ENCODE measurements at regions not wholly inside any gene's neighbourhood (a gene's known extent, or its start where the extent isn't known, plus 50 kb on each side); places are given as distances from the start of the nearest gene placed in this dataset.

DNA sequence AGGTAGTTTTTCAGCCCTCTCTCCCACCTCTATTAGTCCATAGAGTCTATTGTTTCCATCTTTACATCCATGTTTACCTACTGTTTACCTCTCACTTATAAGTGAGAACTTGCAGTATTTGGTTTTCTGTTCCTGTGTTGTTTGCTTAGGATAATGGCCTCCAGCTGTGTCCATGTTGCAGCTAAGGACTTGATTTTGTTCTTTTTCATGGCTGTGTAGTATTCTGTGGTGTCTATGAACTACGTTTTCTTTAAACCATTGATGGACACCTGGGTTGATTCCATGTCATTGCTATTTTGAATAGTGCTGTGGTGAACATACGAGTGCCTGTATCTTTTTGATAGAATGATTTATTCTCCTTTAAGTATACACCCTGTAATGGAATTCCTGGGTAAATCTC is 292.4 kb downstream of the PHF14 start:
- H3K36me3 Mint-ChIP-seq (ENCODE audit: low read depth): peaks cover 2% of the 10 kb centered on the region; the same call in 1 of the 3 replicates
- ATAC-seq: no peak
- Histone ChIP-seq H3K79me2 (replicated peaks; ENCODE audit: insufficient read depth) (no peaks in the 10 kb centered on the region), H3K27ac (ENCODE audit: low read depth) (no peak overlapping the region), H3K27me3 (ENCODE audit: insufficient read depth) (no peaks in the 10 kb centered on the region), H2AFZ (no peak overlapping the region), H3K4me1 (ENCODE audit: insufficient read depth) (no peaks in the 10 kb centered on the region), H3K36me3 (ENCODE audit: insufficient read depth) (no peaks in the 10 kb centered on the region), H3K4me2 (no peak overlapping the region), H3F3A (replicated peaks; ENCODE audit: low read depth) (no peaks in the 10 kb centered on the region), H3K4me3 (no peak overlapping the region), H3K9me2 (ENCODE audit: insufficient read depth) (0 out of 2 replicates have a peak, but pooled peaks cover 8% of the 10 kb centered on the region), H4K20me1 (replicated peaks; ENCODE audit: insufficient read depth) (no peaks in the 10 kb centered on the region)
- no peaks in the 10 kb centered on the region for H3K4me1 Mint-ChIP-seq
- peaks cover 1% of the 10 kb centered on the region for H3K27me3 Mint-ChIP-seq (ENCODE audit: insufficient read depth, low read depth, poor library complexity)
- no peak overlapping the region for H3K27ac Mint-ChIP-seq
- no peak overlapping the region for H3K4me3 Mint-ChIP-seq
- no peaks in the 10 kb centered on the region; the same call in 2 of the 3 replicates for H3K9me3 Mint-ChIP-seq
- DNase-seq (ENCODE audit: low spot score): no peak
- TF ChIP-seq ZNF114 (CRISPR knock-in tag; IDR thresholded peaks at IDR 0.05): no peak
- TF ChIP-seq, protein P1, sequence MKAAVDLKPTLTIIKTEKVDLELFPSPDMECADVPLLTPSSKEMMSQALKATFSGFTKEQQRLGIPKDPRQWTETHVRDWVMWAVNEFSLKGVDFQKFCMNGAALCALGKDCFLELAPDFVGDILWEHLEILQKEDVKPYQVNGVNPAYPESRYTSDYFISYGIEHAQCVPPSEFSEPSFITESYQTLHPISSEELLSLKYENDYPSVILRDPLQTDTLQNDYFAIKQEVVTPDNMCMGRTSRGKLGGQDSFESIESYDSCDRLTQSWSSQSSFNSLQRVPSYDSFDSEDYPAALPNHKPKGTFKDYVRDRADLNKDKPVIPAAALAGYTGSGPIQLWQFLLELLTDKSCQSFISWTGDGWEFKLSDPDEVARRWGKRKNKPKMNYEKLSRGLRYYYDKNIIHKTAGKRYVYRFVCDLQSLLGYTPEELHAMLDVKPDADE (IDR thresholded peaks at IDR 0.05): no peak
- TF ChIP-seq STAT1 (IDR thresholded peaks at IDR 0.05; ENCODE audit: unreplicated experiment): no peak
- TF ChIP-seq, protein P2, sequence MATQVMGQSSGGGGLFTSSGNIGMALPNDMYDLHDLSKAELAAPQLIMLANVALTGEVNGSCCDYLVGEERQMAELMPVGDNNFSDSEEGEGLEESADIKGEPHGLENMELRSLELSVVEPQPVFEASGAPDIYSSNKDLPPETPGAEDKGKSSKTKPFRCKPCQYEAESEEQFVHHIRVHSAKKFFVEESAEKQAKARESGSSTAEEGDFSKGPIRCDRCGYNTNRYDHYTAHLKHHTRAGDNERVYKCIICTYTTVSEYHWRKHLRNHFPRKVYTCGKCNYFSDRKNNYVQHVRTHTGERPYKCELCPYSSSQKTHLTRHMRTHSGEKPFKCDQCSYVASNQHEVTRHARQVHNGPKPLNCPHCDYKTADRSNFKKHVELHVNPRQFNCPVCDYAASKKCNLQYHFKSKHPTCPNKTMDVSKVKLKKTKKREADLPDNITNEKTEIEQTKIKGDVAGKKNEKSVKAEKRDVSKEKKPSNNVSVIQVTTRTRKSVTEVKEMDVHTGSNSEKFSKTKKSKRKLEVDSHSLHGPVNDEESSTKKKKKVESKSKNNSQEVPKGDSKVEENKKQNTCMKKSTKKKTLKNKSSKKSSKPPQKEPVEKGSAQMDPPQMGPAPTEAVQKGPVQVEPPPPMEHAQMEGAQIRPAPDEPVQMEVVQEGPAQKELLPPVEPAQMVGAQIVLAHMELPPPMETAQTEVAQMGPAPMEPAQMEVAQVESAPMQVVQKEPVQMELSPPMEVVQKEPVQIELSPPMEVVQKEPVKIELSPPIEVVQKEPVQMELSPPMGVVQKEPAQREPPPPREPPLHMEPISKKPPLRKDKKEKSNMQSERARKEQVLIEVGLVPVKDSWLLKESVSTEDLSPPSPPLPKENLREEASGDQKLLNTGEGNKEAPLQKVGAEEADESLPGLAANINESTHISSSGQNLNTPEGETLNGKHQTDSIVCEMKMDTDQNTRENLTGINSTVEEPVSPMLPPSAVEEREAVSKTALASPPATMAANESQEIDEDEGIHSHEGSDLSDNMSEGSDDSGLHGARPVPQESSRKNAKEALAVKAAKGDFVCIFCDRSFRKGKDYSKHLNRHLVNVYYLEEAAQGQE (IDR thresholded peaks at IDR 0.05; ENCODE audit: unreplicated experiment): no peak
- TF ChIP-seq EZH2phosphoT487 (IDR thresholded peaks at IDR 0.05; ENCODE audit: unreplicated experiment): no peak

DNA sequence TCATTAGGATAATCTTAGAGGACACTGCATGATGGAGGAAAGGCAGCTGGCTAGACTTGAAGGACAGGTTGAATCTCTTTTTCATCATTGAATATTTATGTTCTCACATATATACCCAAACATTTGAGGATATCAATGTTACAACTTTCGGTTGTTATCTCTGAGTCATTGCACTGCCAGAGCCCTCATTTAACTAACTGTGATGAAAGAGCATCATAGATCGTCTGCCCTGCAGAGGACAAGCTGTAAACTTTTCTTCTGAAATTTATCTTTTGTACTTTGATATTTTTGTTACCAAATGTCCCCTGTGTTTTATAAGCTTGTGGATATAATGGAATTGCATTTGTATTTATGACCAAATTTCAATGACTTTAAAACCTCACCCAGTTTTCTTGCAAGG is 298.7 kb downstream of the PHF14 start:
- Mint-ChIP-seq H3K4me1 (peaks cover 12% of the 10 kb centered on the region), H3K36me3 (ENCODE audit: low read depth) (peaks cover 2% of the 10 kb centered on the region; the same call in 1 of the 3 replicates), H3K4me3 (no peak overlapping the region), H3K27me3 (ENCODE audit: insufficient read depth, low read depth, poor library complexity) (no peaks in the 10 kb centered on the region), H3K27ac (no peak overlapping the region), H3K9me3 (no peaks in the 10 kb centered on the region; the same call in 2 of the 3 replicates)
- Histone ChIP-seq H4K20me1 (replicated peaks; ENCODE audit: insufficient read depth) (no peaks in the 10 kb centered on the region), H3K4me2 (no peak overlapping the region), H3K79me2 (replicated peaks; ENCODE audit: insufficient read depth) (no peaks in the 10 kb centered on the region), H2AFZ (no peak overlapping the region), H3K4me3 (no peak overlapping the region), H3K36me3 (ENCODE audit: insufficient read depth) (no peaks in the 10 kb centered on the region), H3K4me1 (ENCODE audit: insufficient read depth) (peaks cover 16% of the 10 kb centered on the region), H3K27me3 (ENCODE audit: insufficient read depth) (no peaks in the 10 kb centered on the region), H3F3A (replicated peaks; ENCODE audit: low read depth) (no peaks in the 10 kb centered on the region), H3K27ac (ENCODE audit: low read depth) (no peak overlapping the region), H3K9me2 (ENCODE audit: insufficient read depth) (peaks cover 16% of the 10 kb centered on the region; the same call in 1 of the 2 replicates)
- TF ChIP-seq POLR2AphosphoS5 (IDR thresholded peaks at IDR 0.05; ENCODE audit: low read depth): no peak
- no peak for TF ChIP-seq STAT1 (IDR thresholded peaks at IDR 0.05; ENCODE audit: unreplicated experiment)
- TF ChIP-seq, protein P3, sequence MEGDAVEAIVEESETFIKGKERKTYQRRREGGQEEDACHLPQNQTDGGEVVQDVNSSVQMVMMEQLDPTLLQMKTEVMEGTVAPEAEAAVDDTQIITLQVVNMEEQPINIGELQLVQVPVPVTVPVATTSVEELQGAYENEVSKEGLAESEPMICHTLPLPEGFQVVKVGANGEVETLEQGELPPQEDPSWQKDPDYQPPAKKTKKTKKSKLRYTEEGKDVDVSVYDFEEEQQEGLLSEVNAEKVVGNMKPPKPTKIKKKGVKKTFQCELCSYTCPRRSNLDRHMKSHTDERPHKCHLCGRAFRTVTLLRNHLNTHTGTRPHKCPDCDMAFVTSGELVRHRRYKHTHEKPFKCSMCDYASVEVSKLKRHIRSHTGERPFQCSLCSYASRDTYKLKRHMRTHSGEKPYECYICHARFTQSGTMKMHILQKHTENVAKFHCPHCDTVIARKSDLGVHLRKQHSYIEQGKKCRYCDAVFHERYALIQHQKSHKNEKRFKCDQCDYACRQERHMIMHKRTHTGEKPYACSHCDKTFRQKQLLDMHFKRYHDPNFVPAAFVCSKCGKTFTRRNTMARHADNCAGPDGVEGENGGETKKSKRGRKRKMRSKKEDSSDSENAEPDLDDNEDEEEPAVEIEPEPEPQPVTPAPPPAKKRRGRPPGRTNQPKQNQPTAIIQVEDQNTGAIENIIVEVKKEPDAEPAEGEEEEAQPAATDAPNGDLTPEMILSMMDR (conservative IDR thresholded peaks at IDR 0.05; ENCODE audit: low read depth in 2 of 2): no peak
- no peak for TF ChIP-seq ZNF114 (CRISPR knock-in tag; IDR thresholded peaks at IDR 0.05)
- no peak for TF ChIP-seq ZNF331 (CRISPR knock-in tag; IDR thresholded peaks at IDR 0.05; ENCODE audit: low read depth)
- ATAC-seq: no peak
- DNase-seq (ENCODE audit: low spot score): no peak

All from GM23338 (cell line).